ENCODE measurements at regions not wholly inside any gene's neighbourhood (a gene's known extent, or its start where the extent isn't known, plus 50 kb on each side); places are given as distances from the start of the nearest gene placed in this dataset.
"Not testable (repeated sequence)": the region's sequence is repeated elsewhere in the genome, so short reads cannot be mapped to it uniquely, and the experiment has no call there.

GRCh38 chr6:12523726-12524125 is 192.8 kb upstream of the PHACTR1 start:
- no peak for DNase-seq

- DNase-seq: no peak
These were observed 191.3 kb upstream of the PHACTR1 start for GRCh38 chr6:12525276-12525675.

DNA sequence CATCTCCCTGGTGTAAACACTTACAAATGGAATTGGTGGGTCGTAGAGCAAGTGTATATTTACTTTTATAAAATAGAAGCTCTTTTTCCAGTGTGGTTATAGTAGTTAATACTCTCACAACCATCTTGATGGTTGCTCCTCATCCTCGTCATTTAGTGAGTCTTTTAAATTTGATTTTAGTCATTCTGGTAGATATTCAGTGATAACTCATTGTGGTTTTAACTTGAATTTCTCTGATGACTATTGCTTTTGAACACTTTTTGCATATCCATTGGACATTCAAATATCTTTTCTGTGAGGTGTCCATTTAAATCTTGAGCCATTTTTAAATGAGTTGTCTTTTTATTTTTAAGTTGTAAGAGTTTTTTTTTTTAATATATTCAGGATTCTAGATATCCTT is 189.2 kb upstream of the PHACTR1 start:
- DNase-seq: no peak

GRCh38 chr6:12528136-12528535 is 188.4 kb upstream of the PHACTR1 start:
- no peak for DNase-seq

- no peak for DNase-seq
These were observed 187.8 kb upstream of the PHACTR1 start for GRCh38 chr6:12528581-12529363.

GRCh38 chr6:12529364-12530019 is 187.1 kb upstream of the PHACTR1 start:
- no peak for DNase-seq

DNA sequence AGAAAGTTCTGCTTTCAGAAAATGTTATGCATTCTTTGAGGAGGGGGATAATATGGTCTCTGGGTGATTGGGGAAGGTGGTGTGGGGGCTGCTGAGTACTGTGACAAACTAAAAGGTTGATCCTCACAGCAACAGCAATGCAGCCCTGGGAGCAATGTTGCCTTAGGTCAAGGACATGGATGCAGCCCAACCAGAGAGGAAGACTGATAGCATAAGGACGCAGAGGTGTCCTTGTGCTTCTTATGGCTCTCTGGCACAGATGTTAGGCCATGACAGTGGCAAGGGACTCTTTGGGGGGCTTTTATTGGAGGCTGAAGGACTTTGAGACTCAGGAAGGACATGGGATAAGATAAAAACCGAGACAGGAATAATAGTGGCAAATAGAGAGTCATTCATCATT is 186.2 kb upstream of the PHACTR1 start:
- no peak for DNase-seq

- no peak for DNase-seq
These were observed 183.0 kb upstream of the PHACTR1 start for GRCh38 chr6:12533586-12533985.

- no peak for DNase-seq
These were observed 182.3 kb upstream of the PHACTR1 start for GRCh38 chr6:12534069-12534853.

GRCh38 chr6:12535586-12536314 is 180.8 kb upstream of the PHACTR1 start:
- DNase-seq: no peak

DNA sequence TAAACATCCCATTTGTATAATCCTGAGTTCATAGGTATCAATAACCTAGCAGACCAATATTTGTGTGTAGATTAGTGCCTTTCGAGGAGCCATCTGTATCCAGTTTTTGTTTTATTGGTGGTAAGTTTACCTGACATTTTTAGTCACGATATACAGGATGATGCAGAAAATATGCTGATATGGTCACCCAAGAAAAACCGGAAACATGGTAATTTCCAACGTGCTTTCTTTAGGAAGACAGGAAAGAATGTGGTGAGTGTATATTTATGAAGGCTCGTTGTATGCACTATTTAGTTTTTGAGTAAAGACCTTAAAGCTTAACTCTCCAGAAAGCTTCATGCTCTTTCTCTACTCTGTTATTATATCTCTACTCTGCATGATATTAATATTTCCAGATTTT is 180.2 kb upstream of the PHACTR1 start:
- DNase-seq: no peak

GRCh38 chr6:12537389-12537788 is 179.2 kb upstream of the PHACTR1 start:
- DNase-seq: no peak

- no peak for DNase-seq
These were observed 177.6 kb upstream of the PHACTR1 start for GRCh38 chr6:12538881-12539357.

DNA sequence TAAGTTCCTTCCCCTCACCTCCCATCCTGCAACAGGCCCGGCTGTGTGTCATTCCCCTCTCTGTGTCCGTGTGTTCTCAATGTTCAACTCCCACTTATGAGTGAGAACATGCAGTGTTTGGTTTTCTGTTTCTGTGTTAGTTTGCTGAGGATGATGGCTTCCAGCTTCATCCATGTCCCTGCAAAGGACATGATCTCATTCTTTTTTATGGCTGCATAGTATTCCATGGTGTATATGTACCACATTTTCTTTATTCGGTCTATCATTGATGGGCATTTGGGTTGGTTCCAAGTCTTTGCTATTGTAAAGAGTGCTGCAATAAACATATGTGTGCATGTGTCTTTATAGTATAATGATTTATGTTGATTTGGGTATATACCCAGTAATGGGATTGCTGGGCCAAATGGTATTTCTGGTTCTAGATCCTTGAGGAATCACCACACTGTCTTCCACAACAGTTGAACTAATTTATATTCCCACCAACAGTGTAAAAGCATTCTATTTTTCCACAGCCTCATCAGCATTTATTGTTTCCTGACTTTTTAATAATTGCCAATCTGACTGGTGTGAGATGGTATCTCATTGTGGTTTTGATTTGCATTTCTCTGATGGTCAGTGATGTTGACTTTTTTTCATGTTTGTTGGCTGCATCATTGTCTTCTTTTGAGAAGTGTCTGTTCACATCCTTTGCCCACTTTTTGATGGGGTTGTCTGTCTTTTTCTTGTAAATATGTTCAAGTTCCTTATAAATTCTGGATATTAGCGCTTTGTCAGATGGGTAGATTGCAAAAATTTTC is 174.1 kb upstream of the PHACTR1 start:
- not testable (repeated sequence) for DNase-seq

GRCh38 chr6:12543953-12544352 is 172.6 kb upstream of the PHACTR1 start:
- no peak for DNase-seq

- DNase-seq: no peak
These were observed 171.6 kb upstream of the PHACTR1 start for GRCh38 chr6:12544821-12545565.

DNA sequence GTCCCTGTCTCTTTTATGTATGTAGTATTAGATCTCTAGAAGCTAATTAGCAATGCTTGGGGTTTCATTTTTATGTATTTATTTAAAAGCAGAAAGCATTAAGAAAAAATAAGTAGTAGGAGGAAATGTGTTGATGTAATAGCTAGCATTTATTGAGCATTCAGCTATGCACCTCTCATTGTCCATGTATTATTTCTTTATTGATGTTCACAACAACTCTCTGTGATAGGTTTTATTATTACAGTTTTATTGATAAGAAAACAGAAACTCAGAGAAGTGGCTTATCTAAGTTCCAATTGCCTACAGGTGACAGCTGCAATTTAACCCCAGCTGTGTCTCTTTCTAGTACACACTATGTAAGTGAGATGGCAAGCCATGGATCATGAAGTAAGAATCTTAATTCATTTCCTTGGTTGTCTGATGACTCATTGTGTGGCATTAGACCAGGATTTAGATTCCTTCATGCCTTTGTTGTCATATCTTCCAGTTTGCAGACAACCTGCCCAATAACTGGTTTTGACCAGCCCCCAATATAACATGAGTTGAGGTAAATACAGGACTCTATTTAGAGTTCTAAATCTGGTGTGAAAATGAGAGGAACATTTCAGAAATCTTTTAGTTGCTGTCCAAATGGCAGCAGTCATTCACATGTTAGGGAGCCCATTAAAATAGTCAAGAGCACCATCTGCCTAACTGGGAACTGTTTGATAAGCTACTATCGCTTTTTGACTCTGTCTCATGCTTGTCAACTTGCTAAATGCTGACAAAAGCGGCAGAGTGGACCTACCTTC is 170.8 kb upstream of the PHACTR1 start:
- DNase-seq: no peak

DNA sequence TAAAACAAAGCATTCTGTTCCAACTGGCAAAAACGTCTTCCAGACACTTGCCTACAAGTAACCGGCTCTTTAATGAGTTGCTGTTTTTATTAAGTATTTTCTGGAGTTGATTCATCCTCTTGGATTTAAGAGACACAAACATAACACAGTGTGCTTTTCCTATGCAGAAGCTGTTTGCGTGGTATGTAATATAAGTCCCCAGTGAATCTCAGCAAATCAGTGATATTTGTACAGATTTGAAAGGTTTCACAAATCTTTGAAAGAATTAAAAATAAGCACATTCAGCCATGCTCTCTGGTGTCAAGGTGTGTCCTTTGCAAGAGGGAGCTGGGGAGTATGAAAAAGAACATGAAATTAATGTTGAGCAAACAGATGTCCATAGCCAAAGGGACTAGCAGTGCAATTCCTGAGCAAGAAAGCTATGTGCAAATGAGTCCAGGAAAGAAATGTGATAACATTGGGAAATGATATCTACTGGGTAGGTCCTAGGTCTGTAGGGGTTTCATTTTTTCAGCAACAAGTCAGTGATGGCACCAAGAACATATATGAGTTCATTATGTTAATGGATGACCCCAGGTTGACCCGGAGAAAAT is 170.1 kb upstream of the PHACTR1 start:
- no peak for DNase-seq

GRCh38 chr6:12548526-12548925 is 168.0 kb upstream of the PHACTR1 start:
- DNase-seq: no peak

GRCh38 chr6:12549445-12549844 is 167.1 kb upstream of the PHACTR1 start:
- not testable (repeated sequence) for DNase-seq

All from CD4-positive, alpha-beta T cell treated with Interleukin-1 beta for 1 hour (primary cell).